C1 segment of cervical spinal cord (tissue), 14 donors: ENCODE measurements at regions not wholly inside any gene's neighbourhood (a gene's known extent, or its start where the extent isn't known, plus 50 kb on each side); places are given as distances from the start of the nearest gene placed in this dataset.

ENCODE experiments used
- DNase-seq, 14 donors: peaks; one replicate each; lab custom pipeline; 2025; lab: John Stamatoyannopoulos, UW

- DNase-seq, result no peak
Measured at GRCh38 chr12:46452061-46452615, 79.6 kb upstream of the SLC38A2 start.

GRCh38 chr12:46451276-46452021 is 78.9 kb upstream of the SLC38A2 start:
- no peak for DNase-seq

GRCh38 chr12:46450279-46450748 is 77.7 kb upstream of the SLC38A2 start:
- no peak for DNase-seq

GRCh38 chr12:46449856-46450255 is 77.3 kb upstream of the SLC38A2 start:
- no peak for DNase-seq

GRCh38 chr12:46449316-46449715 is 76.7 kb upstream of the SLC38A2 start:
- no peak for DNase-seq

- no peak for DNase-seq
Measured at GRCh38 chr12:46446645-46447044, 74.1 kb upstream of the SLC38A2 start.

- no peak for DNase-seq
Measured at GRCh38 chr12:46445551-46446235, 73.1 kb upstream of the SLC38A2 start.

- no peak for DNase-seq
Measured at GRCh38 chr12:46445093-46445492, 72.5 kb upstream of the SLC38A2 start.

- no peak for DNase-seq
Measured at GRCh38 chr12:46443594-46444263, 71.2 kb upstream of the SLC38A2 start.

GRCh38 chr12:46442738-46443137 is 70.2 kb upstream of the SLC38A2 start:
- DNase-seq, result no peak

- DNase-seq, result no peak
Measured at GRCh38 chr12:46442239-46442638, 69.7 kb upstream of the SLC38A2 start.

- no peak for DNase-seq
Measured at GRCh38 chr12:46439793-46440511, 67.4 kb upstream of the SLC38A2 start.

GRCh38 chr12:46438719-46439319 is 66.2 kb upstream of the SLC38A2 start:
- no peak for DNase-seq

GRCh38 chr12:46438256-46438655 is 65.7 kb upstream of the SLC38A2 start:
- DNase-seq, result no peak

GRCh38 chr12:46437469-46437868 is 64.9 kb upstream of the SLC38A2 start:
- no peak for DNase-seq

GRCh38 chr12:46436747-46437146 is 64.2 kb upstream of the SLC38A2 start:
- no peak for DNase-seq

GRCh38 chr12:46435625-46436024 is 63.1 kb upstream of the SLC38A2 start:
- DNase-seq, result no peak

GRCh38 chr12:46435029-46435428 is 62.5 kb upstream of the SLC38A2 start:
- no peak for DNase-seq

- DNase-seq, result no peak
Measured at GRCh38 chr12:46433829-46434228, 61.3 kb upstream of the SLC38A2 start.

- DNase-seq, result no peak
Measured at GRCh38 chr12:46432325-46432724, 59.8 kb upstream of the SLC38A2 start.

- no peak for DNase-seq
Measured at GRCh38 chr12:46430340-46430948, 57.9 kb upstream of the SLC38A2 start.
